NCI-H510A treated with DMSO at 0.1 percent for 48 hours (cell line): ENCODE measurements at regions not wholly inside any gene's neighbourhood (a gene's known extent, or its start where the extent isn't known, plus 50 kb on each side); places are given as distances from the start of the nearest gene placed in this dataset.
A peak's percentile ranks its signal among the peaks of the same experiment; 100 is the strongest.
"Not testable (repeated sequence)": the region's sequence is repeated elsewhere in the genome, so short reads cannot be mapped to it uniquely, and the experiment has no call there.

Experiments used
- DNase-seq: peaks from one replicate; lab custom pipeline; 2025; lab: John Stamatoyannopoulos, UW

GRCh38 chr4:137739391-137739790, 207.1 kb upstream of the PCDH18 start:
- no peak for DNase-seq

GRCh38 chr4:137738375-137738990, 206.2 kb upstream of the PCDH18 start:
- peak; percentile 0 for DNase-seq

- DNase-seq: no peak
Observed at GRCh38 chr4:137735561-137736104, 203.3 kb upstream of the PCDH18 start.

- not testable (repeated sequence) for DNase-seq
Observed at GRCh38 chr4:137733174-137734141, 201.2 kb upstream of the PCDH18 start.

- no peak for DNase-seq
Observed at GRCh38 chr4:137722910-137723309, 190.6 kb upstream of the PCDH18 start.

- DNase-seq: no peak
Observed at GRCh38 chr4:137711502-137711901, 179.2 kb upstream of the PCDH18 start.

- no peak for DNase-seq
Observed at GRCh38 chr4:137707626-137708025, 175.3 kb upstream of the PCDH18 start.

GRCh38 chr4:137707102-137707620, 174.9 kb upstream of the PCDH18 start:
- no peak for DNase-seq

- DNase-seq: no peak
Observed at GRCh38 chr4:137705171-137705783, 173.0 kb upstream of the PCDH18 start.

- no peak for DNase-seq
Observed at GRCh38 chr4:137703195-137703594, 170.9 kb upstream of the PCDH18 start.

- no peak for DNase-seq
Observed at GRCh38 chr4:137702512-137702911, 170.2 kb upstream of the PCDH18 start.

GRCh38 chr4:137701401-137701800, 169.1 kb upstream of the PCDH18 start:
- DNase-seq: no peak

GRCh38 chr4:137700751-137701150, 168.5 kb upstream of the PCDH18 start:
- DNase-seq: no peak

- DNase-seq: no peak
Observed at GRCh38 chr4:137700072-137700471, 167.8 kb upstream of the PCDH18 start.

GRCh38 chr4:137694138-137694537, 161.8 kb upstream of the PCDH18 start:
- DNase-seq: no peak

- DNase-seq: no peak
Observed at GRCh38 chr4:137693641-137694040, 161.3 kb upstream of the PCDH18 start.

- no peak for DNase-seq
Observed at GRCh38 chr4:137692205-137692604, 159.9 kb upstream of the PCDH18 start.

- DNase-seq: no peak
Observed at GRCh38 chr4:137688651-137689050, 156.4 kb upstream of the PCDH18 start.

GRCh38 chr4:137685357-137685756, 153.1 kb upstream of the PCDH18 start:
- DNase-seq: no peak

- no peak for DNase-seq
Observed at GRCh38 chr4:137681081-137681480, 148.8 kb upstream of the PCDH18 start.

GRCh38 chr4:137678796-137679195, 146.5 kb upstream of the PCDH18 start:
- DNase-seq: no peak

- DNase-seq: no peak
Observed at GRCh38 chr4:137677863-137678262, 145.6 kb upstream of the PCDH18 start.
